Natural killer cell (primary cell): ENCODE measurements at regions not wholly inside any gene's neighbourhood (a gene's known extent, or its start where the extent isn't known, plus 50 kb on each side); places are given as distances from the start of the nearest gene placed in this dataset.

ENCODE experiments used
- ATAC-seq, 3 donors: fragments of 150-1000 bp in 2 of 3; fragments of 200-7000 bp in 1 of 3; cut with Tn5 transposase; 1 replicate in 1 of 3; 2 replicates in 2 of 3; pipeline ENCODE4 v1.10.0; 2021; ENCODE audit warnings: mild to moderate bottlenecking in 2 of 3, moderate library complexity in 2 of 3
- DNase-seq, 2 donors: peaks; one replicate each; pipeline versions ENCODE4 v3.0.0 to v3.0.0-alpha.2; 2013 to 2021; ENCODE audit warnings: mixed read lengths in 1 of 2
- H3K27ac ChIP-seq: one replicate; pipeline ENCODE4 v1.5.1; 2013; ENCODE audit warnings: mild to moderate bottlenecking, low read length
- H3K27me3 ChIP-seq: one replicate; pipeline ENCODE4 v1.6.1; 2013; ENCODE audit warnings: low read length; ENCODE audit not compliant: control insufficient read depth, insufficient read depth
- H3K36me3 ChIP-seq: one replicate; pipeline ENCODE4 v1.6.1; 2013; ENCODE audit warnings: low read length; ENCODE audit not compliant: control insufficient read depth, insufficient read depth
- H3K4me1 ChIP-seq: one replicate; pipeline ENCODE4 v1.6.1; 2013; ENCODE audit warnings: low read length; ENCODE audit not compliant: control insufficient read depth, insufficient read depth
- H3K4me3 ChIP-seq: one replicate; pipeline ENCODE4 v1.5.1; 2013; ENCODE audit warnings: low read length
- H3K9me3 ChIP-seq: one replicate; pipeline ENCODE4 v1.6.1; 2013; ENCODE audit warnings: low read length; ENCODE audit not compliant: control insufficient read depth, insufficient read depth
- H3K27ac Mint-ChIP-seq, 2 donors: one replicate each; pipeline ENCODE4 v1.8.0; 2022; ENCODE audit warnings: mild to moderate bottlenecking in 2 of 2, mixed read lengths in 2 of 2, moderate library complexity in 1 of 2
- H3K27me3 Mint-ChIP-seq, 2 donors: one replicate each; pipeline ENCODE4 v1.8.0; 2022; ENCODE audit warnings: low read depth in 2 of 2, mixed read lengths in 2 of 2
- H3K36me3 Mint-ChIP-seq: one replicate; pipeline ENCODE4 v1.8.0; 2022; ENCODE audit warnings: mixed read lengths
- H3K4me1 Mint-ChIP-seq, 2 donors: one replicate each; pipeline ENCODE4 v1.8.0; 2022; ENCODE audit warnings: mixed read lengths in 2 of 2
- H3K4me3 Mint-ChIP-seq: one replicate; pipeline ENCODE4 v1.8.0; 2022; ENCODE audit warnings: mild to moderate bottlenecking, moderate library complexity, mixed read lengths
- H3K9me3 Mint-ChIP-seq, 2 donors: one replicate each; pipeline ENCODE4 v1.8.0; 2022; ENCODE audit warnings: mixed read lengths in 2 of 2
- CTCF ChIP-seq: fragments of 200-600 bp; IDR thresholded peaks from one replicate; pipeline ENCODE4 v1.8.0; 2022; ENCODE audit warnings: antibody characterized with exemption
- WGBS: methylation state at CpG from one replicate; pipeline ENCODE4 v1.1.7; 2013; ENCODE audit warnings: missing lambda C conversion rate; ENCODE audit not compliant: insufficient coverage; 5-methylcytosine and 5-hydroxymethylcytosine counted together
- intact Hi-C: fragments of 100-400 bp; cut with micrococcal nuclease; formaldehyde crosslinking; loops from one replicate; pipeline ENCODE4 v1.14.2; 2022

GRCh38 chr3:64455351-64455750, 230.1 kb upstream of the PRICKLE2 start:
- Histone ChIP-seq H3K9me3 (no peaks in the 10 kb centered on the region), H3K27me3 (no peaks in the 10 kb centered on the region), H3K27ac (no peak overlapping the region), H3K4me1 (no peaks in the 10 kb centered on the region), H3K36me3 (no peaks in the 10 kb centered on the region), H3K4me3 (no peak overlapping the region)
- H3K27me3 Mint-ChIP-seq: peaks cover 4 to 8% of the 10 kb centered on the region in 2 donors
- peaks cover 3 to 6% of the 10 kb centered on the region in 2 donors for H3K9me3 Mint-ChIP-seq
- no peaks in the 10 kb centered on the region for H3K4me1 Mint-ChIP-seq
- ATAC-seq (no peak), DNase-seq (no peak)
- TF ChIP-seq CTCF: no peak
- no peak overlapping the region for H3K4me3 Mint-ChIP-seq
- no peak overlapping the region for H3K27ac Mint-ChIP-seq
- no peaks in the 10 kb centered on the region for H3K36me3 Mint-ChIP-seq
- intact Hi-C loops: no loop called here

GRCh38 chr3:64454768-64455167, 229.5 kb upstream of the PRICKLE2 start:
- intact Hi-C loops: no loop called here
- Mint-ChIP-seq H3K4me1 (no peaks in the 10 kb centered on the region), H3K27ac (no peak overlapping the region), H3K9me3 (peaks cover 3 to 6% of the 10 kb centered on the region in 2 donors), H3K36me3 (no peaks in the 10 kb centered on the region), H3K4me3 (no peak overlapping the region), H3K27me3 (peaks cover 4 to 8% of the 10 kb centered on the region in 2 donors)
- Histone ChIP-seq H3K36me3 (no peaks in the 10 kb centered on the region), H3K4me1 (no peaks in the 10 kb centered on the region), H3K27me3 (no peaks in the 10 kb centered on the region), H3K4me3 (no peak overlapping the region), H3K9me3 (no peaks in the 10 kb centered on the region), H3K27ac (no peak overlapping the region)
- 79% methylated on average over 5 of the region's 5 CpGs for WGBS
- TF ChIP-seq CTCF: no peak
- DNase-seq: no peak
- no peak for ATAC-seq

- no peak overlapping the region for H3K27ac Mint-ChIP-seq
- no peaks in the 10 kb centered on the region for H3K27me3 ChIP-seq
- intact Hi-C loops: no loop called here
- ATAC-seq (no peak), DNase-seq (no peak)
- no peak overlapping the region for H3K4me3 Mint-ChIP-seq
- 70% methylated on average over 3 of the region's 3 CpGs for WGBS
- H3K4me3 ChIP-seq: no peak overlapping the region
- no peak for TF ChIP-seq CTCF
- no peaks in the 10 kb centered on the region for H3K36me3 Mint-ChIP-seq
- H3K9me3 Mint-ChIP-seq: peaks cover 3 to 6% of the 10 kb centered on the region in 2 donors
- H3K36me3 ChIP-seq: no peaks in the 10 kb centered on the region
- H3K9me3 ChIP-seq: no peaks in the 10 kb centered on the region
- no peaks in the 10 kb centered on the region for H3K4me1 ChIP-seq
- H3K27ac ChIP-seq: no peak overlapping the region
- H3K4me1 Mint-ChIP-seq: no peaks in the 10 kb centered on the region
- peaks cover 4 to 8% of the 10 kb centered on the region in 2 donors for H3K27me3 Mint-ChIP-seq
Measured at GRCh38 chr3:64454179-64454578, 228.9 kb upstream of the PRICKLE2 start.

- no peak for TF ChIP-seq CTCF
- H3K4me1 Mint-ChIP-seq: no peaks in the 10 kb centered on the region
- intact Hi-C loops: no loop called here
- H3K36me3 Mint-ChIP-seq: no peaks in the 10 kb centered on the region
- WGBS: 90% methylated on average over 6 of the region's 6 CpGs
- Histone ChIP-seq H3K4me3 (no peak overlapping the region), H3K36me3 (no peaks in the 10 kb centered on the region), H3K4me1 (no peaks in the 10 kb centered on the region), H3K27me3 (no peaks in the 10 kb centered on the region), H3K27ac (no peak overlapping the region), H3K9me3 (no peaks in the 10 kb centered on the region)
- ATAC-seq (no peak), DNase-seq (no peak)
- H3K4me3 Mint-ChIP-seq: no peak overlapping the region
- no peak overlapping the region for H3K27ac Mint-ChIP-seq
- H3K27me3 Mint-ChIP-seq: peaks cover 10 to 22% of the 10 kb centered on the region in 2 donors
- H3K9me3 Mint-ChIP-seq: peaks cover 3 to 6% of the 10 kb centered on the region in 2 donors
Measured at GRCh38 chr3:64451283-64452012, 226.2 kb upstream of the PRICKLE2 start.
